ENCODE measurements at regions not wholly inside any gene's neighbourhood (a gene's known extent, or its start where the extent isn't known, plus 50 kb on each side); places are given as distances from the start of the nearest gene placed in this dataset.

DNA sequence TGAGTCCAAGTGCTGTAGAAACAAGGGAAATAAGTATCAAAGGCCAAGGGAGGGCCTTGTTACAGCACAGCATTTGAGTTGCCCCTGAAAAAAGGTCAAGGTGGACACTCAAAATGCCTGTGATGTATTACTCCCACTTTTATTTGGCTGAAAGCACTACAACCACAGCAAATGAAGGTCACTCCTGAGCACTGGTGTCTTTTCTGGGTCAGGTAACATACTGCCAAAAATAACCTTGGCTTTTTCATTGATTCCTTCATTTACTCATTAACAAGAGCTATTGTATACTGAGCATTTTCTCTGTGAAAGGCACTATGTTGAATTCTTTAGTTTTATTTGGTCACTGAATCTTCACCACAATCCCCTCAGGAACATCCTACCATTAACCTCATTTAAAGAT lies 590.3 kb downstream of the BCL11A start:
- Histone ChIP-seq H4K20me1 (ENCODE audit: insufficient read depth, low read length) (no peaks in the 10 kb centered on the region), H3K27me3 (ENCODE audit: low read depth, low read length) (no peaks in the 10 kb centered on the region), H2AFZ (ENCODE audit: low read depth, low read length) (no peak overlapping the region), H3K4me2 (ENCODE audit: low read length) (no peak overlapping the region), H3K9me3 (ENCODE audit: insufficient read depth, low read length) (no peaks in the 10 kb centered on the region), H3K79me2 (ENCODE audit: low read length) (no peaks in the 10 kb centered on the region), H3K9ac (ENCODE audit: low read length) (no peak overlapping the region), H3K4me1 (ENCODE audit: low read length) (no peaks in the 10 kb centered on the region), H3K4me3 (ENCODE audit: low read length) (no peak overlapping the region), H3K36me3 (replicated peaks; ENCODE audit: low read depth, low read length) (no peaks in the 10 kb centered on the region), H3K27ac (ENCODE audit: low read length) (no peak overlapping the region)
- TF ChIP-seq, protein P1, sequence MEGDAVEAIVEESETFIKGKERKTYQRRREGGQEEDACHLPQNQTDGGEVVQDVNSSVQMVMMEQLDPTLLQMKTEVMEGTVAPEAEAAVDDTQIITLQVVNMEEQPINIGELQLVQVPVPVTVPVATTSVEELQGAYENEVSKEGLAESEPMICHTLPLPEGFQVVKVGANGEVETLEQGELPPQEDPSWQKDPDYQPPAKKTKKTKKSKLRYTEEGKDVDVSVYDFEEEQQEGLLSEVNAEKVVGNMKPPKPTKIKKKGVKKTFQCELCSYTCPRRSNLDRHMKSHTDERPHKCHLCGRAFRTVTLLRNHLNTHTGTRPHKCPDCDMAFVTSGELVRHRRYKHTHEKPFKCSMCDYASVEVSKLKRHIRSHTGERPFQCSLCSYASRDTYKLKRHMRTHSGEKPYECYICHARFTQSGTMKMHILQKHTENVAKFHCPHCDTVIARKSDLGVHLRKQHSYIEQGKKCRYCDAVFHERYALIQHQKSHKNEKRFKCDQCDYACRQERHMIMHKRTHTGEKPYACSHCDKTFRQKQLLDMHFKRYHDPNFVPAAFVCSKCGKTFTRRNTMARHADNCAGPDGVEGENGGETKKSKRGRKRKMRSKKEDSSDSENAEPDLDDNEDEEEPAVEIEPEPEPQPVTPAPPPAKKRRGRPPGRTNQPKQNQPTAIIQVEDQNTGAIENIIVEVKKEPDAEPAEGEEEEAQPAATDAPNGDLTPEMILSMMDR (IDR thresholded peaks at IDR 0.05; ENCODE audit: low read depth, low read length), result no peak
- no peak for TF ChIP-seq EZH2phosphoT487 (IDR thresholded peaks at IDR 0.05; ENCODE audit: low read depth)

DNA sequence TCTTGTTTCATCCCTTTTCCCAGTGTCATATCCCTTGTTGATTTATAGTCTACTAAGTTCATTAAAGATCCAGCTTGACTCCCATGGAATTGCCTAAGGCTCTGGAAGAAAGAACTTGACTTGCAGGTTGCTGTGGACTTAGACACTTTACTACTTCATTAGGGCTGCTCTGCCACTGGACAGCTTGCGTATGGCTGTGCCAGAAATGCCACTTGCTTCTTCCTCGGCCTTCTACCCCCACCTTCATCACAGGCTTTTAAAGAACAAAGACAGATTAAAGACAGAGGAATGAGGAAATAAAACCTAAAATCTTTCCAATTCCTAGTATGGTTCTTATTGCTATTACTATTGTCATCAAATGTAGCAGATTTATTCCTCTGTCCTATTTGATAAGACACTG lies 591.7 kb downstream of the BCL11A start:
- Histone ChIP-seq H3K27me3 (ENCODE audit: low read depth, low read length) (no peaks in the 10 kb centered on the region), H3K9me3 (ENCODE audit: insufficient read depth, low read length) (no peaks in the 10 kb centered on the region), H2AFZ (ENCODE audit: low read depth, low read length) (no peak overlapping the region), H3K4me1 (ENCODE audit: low read length) (no peaks in the 10 kb centered on the region), H3K4me2 (ENCODE audit: low read length) (no peak overlapping the region), H3K36me3 (replicated peaks; ENCODE audit: low read depth, low read length) (no peaks in the 10 kb centered on the region), H3K9ac (ENCODE audit: low read length) (no peak overlapping the region), H3K4me3 (ENCODE audit: low read length) (no peak overlapping the region), H3K79me2 (ENCODE audit: low read length) (no peaks in the 10 kb centered on the region), H3K27ac (ENCODE audit: low read length) (no peak overlapping the region), H4K20me1 (ENCODE audit: insufficient read depth, low read length) (no peaks in the 10 kb centered on the region)
- TF ChIP-seq EZH2phosphoT487 (IDR thresholded peaks at IDR 0.05; ENCODE audit: low read depth), result no peak
- TF ChIP-seq, protein P1 (IDR thresholded peaks at IDR 0.05; ENCODE audit: low read depth, low read length), result no peak

DNA sequence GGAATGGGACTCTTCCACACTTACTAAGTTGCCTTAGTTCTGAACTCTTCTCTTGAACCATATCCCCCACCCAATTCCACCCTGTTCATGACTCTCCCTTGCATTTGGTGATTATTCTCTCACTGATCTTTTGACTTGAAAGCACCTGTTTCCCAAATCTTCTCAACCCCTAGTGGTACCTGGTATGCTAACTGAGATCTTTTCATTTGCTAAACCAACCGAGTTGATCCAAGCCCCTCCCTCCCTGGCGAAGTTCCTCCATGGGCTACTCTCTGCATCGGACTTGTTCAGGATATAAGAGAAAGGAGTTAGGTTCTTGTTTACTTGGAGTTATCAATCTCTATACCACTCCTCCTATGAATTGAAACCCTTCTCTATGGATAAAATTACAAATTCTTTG lies 593.5 kb downstream of the BCL11A start:
- Histone ChIP-seq H3K27me3 (ENCODE audit: low read depth, low read length) (no peaks in the 10 kb centered on the region), H2AFZ (ENCODE audit: low read depth, low read length) (no peak overlapping the region), H3K36me3 (replicated peaks; ENCODE audit: low read depth, low read length) (no peaks in the 10 kb centered on the region), H3K4me2 (ENCODE audit: low read length) (no peak overlapping the region), H4K20me1 (ENCODE audit: insufficient read depth, low read length) (no peaks in the 10 kb centered on the region), H3K9me3 (ENCODE audit: insufficient read depth, low read length) (no peaks in the 10 kb centered on the region), H3K4me1 (ENCODE audit: low read length) (no peaks in the 10 kb centered on the region), H3K9ac (ENCODE audit: low read length) (no peak overlapping the region), H3K4me3 (ENCODE audit: low read length) (no peak overlapping the region), H3K79me2 (ENCODE audit: low read length) (no peaks in the 10 kb centered on the region), H3K27ac (ENCODE audit: low read length) (no peak overlapping the region)
- TF ChIP-seq EZH2phosphoT487 (IDR thresholded peaks at IDR 0.05; ENCODE audit: low read depth), result no peak
- TF ChIP-seq, protein P1 (IDR thresholded peaks at IDR 0.05; ENCODE audit: low read depth, low read length), result no peak

DNA sequence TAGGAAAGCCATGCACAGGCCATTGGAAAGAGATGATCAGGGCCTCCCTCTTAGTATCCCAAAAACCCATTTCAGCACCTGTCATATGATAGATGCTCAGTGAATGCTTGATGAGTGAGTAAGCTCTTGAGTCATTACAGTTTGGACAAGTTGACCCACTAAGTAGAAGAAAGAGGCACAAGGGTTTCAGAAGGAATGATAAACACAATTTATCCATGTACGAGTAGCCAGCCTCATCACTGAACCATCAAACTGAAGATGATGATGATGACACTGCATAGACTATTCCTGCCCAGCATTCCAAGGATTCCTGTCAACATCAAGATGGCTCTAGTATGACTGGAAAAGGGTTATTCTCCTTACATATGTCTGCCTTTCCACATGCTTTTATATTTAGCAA lies 596.0 kb downstream of the BCL11A start:
- H3K27me3 ChIP-seq (ENCODE audit: low read depth, low read length), result no peaks in the 10 kb centered on the region
- no peaks in the 10 kb centered on the region for H3K79me2 ChIP-seq (ENCODE audit: low read length)
- no peak overlapping the region for H3K4me3 ChIP-seq (ENCODE audit: low read length)
- no peak overlapping the region for H3K9ac ChIP-seq (ENCODE audit: low read length)
- TF ChIP-seq, protein P1 (IDR thresholded peaks at IDR 0.05; ENCODE audit: low read depth, low read length), result no peak
- TF ChIP-seq EZH2phosphoT487 (IDR thresholded peaks at IDR 0.05; ENCODE audit: low read depth), result no peak
- no peaks in the 10 kb centered on the region for H3K4me1 ChIP-seq (ENCODE audit: low read length)
- H3K27ac ChIP-seq (ENCODE audit: low read length), result no peak overlapping the region
- H3K4me2 ChIP-seq (ENCODE audit: low read length), result no peak overlapping the region
- no peaks in the 10 kb centered on the region for H4K20me1 ChIP-seq (ENCODE audit: insufficient read depth, low read length)
- no peaks in the 10 kb centered on the region for H3K36me3 ChIP-seq (replicated peaks; ENCODE audit: low read depth, low read length)
- H2AFZ ChIP-seq (ENCODE audit: low read depth, low read length), result no peak overlapping the region
- no peaks in the 10 kb centered on the region for H3K9me3 ChIP-seq (ENCODE audit: insufficient read depth, low read length)

Data from OCI-LY3 (cell line).